GM18502 (cell line): ENCODE measurements at regions not wholly inside any gene's neighbourhood (a gene's known extent, or its start where the extent isn't known, plus 50 kb on each side); places are given as distances from the start of the nearest gene placed in this dataset.

Source experiments
- ATAC-seq: cut with Tn5 transposase; IDR thresholded peaks from one replicate; pipeline ENCODE4 v1.9.1; 2021; ENCODE audit warnings: mild to moderate bottlenecking; ENCODE audit not compliant: unreplicated experiment, poor library complexity

GRCh38 chr11:127600674-127601073 is 600.1 kb upstream of the KIRREL3 start:
- no peak for ATAC-seq

- ATAC-seq: no peak
These were observed 597.9 kb upstream of the KIRREL3 start for GRCh38 chr11:127598476-127598875.

- ATAC-seq: no peak
These were observed 595.9 kb upstream of the KIRREL3 start for GRCh38 chr11:127596433-127596832.

- ATAC-seq: no peak
These were observed 591.8 kb upstream of the KIRREL3 start for GRCh38 chr11:127592371-127592770.

DNA sequence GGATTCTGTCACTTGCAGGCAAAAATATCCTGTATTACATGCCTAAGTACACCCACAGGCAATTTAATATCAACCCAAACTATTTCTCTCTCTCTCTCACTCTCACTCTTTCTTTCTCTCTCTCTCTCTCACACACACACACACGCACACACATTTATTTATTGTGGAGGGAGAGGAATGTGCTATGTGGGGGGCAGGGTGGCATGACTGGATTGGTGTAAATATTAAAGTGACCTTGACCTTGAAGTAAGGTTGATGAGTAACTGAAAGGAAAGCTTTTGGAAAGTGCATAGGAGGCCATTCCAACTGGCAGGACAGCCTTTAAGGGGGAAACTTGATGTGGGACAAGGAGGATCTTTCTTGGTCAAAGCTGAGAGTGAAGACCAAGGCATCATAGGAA is 589.7 kb upstream of the KIRREL3 start:
- ATAC-seq: no peak

DNA sequence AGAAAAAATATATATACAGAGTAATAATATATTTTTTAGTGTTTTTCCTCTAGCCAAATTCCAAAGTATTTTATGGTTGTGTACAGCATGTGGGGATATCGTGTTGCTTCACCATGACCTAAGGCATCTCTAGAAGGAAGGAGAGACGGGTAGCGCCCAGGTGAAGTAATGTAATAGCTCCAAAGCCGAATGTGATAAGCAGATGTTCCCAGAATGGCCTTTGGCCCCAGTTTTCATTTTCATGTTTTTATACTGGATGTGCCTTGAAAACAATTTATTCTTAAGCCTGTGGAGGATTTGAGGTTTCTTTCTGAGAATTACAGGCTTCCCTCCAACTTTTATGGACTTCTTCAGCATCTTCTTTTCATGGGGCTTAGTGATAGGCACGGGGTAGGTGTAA is 587.9 kb upstream of the KIRREL3 start:
- ATAC-seq: no peak

DNA sequence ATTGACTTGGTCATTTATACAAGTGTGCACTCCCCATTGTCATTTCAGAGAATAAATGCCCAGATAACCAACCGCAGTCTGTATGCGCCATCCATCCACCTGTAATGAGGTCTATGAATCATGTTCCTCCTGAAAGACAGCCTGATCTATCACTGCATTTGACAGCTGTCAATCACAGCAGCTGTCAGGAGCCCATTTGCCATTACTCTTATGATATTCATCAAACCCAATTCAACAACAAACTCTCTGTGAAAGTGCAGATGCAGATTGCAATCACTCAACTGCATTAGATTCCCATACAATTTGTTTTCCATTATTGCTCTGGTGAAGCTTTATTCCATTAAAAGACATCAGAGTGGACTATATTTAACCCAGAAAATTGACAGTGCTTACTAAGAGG is 586.9 kb upstream of the KIRREL3 start:
- no peak for ATAC-seq

GRCh38 chr11:127576210-127576609 is 575.6 kb upstream of the KIRREL3 start:
- no peak for ATAC-seq

- ATAC-seq: no peak
These were observed 573.9 kb upstream of the KIRREL3 start for GRCh38 chr11:127574478-127574877.

GRCh38 chr11:127568891-127569290 is 568.3 kb upstream of the KIRREL3 start:
- ATAC-seq: no peak

- ATAC-seq: no peak
These were observed 566.8 kb upstream of the KIRREL3 start for GRCh38 chr11:127567237-127567932.

DNA sequence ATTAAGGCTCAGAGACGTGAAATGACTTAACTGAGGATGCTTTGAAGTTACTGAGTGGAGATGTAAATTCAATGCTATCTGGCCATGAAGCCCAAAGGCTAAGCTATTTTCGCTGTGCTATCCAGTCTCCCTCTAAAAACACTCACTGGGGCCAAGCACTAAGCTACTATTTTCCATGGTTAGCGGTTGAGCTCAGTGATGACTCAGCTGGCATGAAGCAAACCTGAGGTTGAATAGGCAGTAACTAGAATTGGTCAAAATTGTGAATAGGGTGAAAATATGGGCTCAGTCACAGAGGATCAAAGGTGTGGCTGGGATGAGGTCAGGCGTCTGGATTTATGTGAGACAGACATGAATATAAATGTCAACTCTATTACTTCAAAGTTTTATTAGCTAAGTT is 564.2 kb upstream of the KIRREL3 start:
- ATAC-seq: no peak

DNA sequence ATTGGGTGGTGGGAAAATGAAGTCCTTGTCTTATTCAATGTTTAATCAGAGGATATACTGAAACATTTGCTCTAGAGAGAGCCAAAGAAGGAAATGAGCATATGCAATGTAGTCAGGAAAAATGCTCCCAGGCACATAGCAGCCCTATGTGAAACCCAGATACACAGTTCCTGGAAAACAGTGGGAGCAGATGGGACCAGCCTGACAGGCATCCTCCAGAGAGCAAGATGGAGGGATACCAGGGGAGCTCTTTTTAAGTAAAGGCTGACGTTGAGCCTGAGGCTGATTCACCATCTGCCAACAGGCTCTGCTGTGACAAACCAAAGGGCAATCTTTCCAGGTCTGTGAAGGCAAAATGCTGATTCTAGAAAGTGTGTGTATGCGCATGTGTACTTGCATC is 559.4 kb upstream of the KIRREL3 start:
- ATAC-seq: no peak

DNA sequence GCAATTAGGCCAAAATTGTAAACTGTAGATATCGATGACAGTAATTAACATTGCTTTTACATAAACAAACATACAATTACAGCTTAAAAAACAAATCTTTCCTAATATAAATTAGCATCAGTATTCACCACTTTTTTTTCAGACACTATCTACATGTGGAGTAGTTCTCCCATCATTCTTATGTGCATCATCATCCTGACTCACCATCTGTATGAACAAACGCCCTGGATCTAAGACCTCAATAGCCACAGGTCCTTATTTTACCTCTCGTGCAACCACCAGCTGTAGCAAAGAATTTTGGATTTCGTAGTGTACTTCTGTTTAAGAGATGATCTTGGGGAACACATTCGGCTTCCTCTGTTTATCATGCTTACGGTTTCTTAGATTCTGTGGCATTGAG is 551.9 kb upstream of the KIRREL3 start:
- no peak for ATAC-seq

DNA sequence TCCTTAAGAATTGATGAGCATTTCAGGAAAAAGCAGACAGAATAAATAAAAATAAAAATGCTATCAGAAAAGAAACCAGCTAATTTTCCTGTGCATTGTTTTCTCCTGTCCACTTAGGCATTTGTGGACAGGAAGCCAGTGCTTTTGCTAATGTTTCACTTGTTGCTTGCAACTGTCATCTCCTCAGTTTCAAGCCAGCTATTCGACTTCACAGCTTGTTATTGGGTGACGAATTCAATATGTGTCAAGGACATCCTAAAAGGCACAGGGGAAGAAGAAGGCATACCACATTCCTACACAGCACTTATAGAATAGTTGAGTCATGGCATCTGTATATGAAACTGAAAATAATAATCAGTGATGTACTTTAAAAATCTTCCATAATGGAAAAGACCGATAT is 530.6 kb upstream of the KIRREL3 start:
- ATAC-seq: no peak

DNA sequence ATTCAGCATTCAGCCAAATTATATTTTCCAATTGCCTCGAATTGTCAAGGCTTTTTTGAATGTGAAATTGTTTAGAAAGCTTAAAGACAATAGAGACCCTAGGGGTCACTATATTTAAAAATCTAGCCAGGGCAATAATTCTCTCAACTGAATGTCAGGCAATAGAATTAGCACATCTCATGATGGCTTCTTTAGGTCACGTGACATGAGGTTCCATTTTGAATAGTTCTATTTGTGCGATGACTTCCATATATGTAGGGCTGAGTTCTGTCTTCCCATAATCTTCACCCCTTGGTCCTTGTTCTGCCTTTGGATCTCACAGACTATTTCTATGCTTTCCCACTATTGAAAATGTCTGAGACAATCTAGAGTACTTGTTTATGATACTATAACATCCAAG is 527.7 kb upstream of the KIRREL3 start:
- no peak for ATAC-seq

- no peak for ATAC-seq
These were observed 524.0 kb upstream of the KIRREL3 start for GRCh38 chr11:127524618-127525017.

DNA sequence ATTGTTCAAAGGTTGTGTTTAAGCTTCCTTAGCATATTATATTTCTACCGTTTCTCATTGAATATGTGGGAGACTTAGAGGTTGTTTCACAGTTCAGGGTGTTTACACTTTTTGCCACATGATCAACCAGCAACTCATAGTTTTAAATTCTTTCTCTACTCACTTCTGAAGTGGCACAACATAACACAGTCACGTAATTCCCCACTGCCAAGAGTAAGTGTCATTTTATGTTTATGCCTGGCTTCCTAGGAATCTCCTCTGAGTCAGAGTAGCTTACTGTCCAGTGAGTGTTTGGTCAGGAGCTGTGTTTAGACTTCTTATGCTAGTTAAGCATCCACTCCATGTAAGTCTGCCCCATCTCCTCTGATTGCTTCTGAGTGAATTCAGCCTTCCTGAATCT is 520.8 kb upstream of the KIRREL3 start:
- no peak for ATAC-seq

- no peak for ATAC-seq
These were observed 507.3 kb upstream of the KIRREL3 start for GRCh38 chr11:127507851-127508250.

DNA sequence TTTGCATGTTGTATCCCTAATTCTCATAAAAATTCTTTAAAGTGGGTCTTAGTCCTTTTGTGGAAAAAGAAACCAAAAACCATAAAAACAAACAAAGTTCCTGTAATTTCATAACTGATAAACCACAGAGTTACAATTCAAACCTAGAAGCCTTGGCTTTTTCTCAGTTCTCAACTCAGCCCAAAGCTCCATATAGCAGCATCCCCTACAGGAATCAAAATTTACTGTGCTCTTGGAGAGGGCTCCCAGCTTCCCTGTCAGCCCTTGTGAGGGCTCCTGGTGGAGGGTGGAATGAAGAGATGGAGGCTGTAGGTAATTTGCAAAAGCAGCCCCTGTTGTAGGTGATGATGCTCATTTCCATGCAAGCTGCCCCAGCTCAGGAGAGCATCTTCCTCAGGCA is 506.1 kb upstream of the KIRREL3 start:
- ATAC-seq: no peak

DNA sequence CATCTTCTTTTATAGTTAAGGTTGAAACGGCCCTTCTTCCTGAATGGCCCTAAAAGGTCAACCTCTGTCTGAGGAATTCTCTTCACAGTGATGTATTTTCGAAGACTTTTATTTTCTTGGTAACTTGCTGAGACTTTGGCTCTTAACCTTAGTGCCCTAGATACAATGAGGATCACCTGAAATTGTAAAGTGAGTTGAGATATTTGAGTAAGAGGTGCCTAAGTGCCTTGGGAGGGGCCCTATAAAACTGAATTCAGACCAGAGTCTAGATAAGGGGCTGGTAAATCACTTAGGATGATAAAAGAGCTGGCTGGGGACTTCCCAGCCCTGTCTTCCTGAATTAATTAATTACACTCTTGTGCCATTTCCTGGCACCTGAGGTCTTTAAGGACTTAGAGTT is 505.6 kb upstream of the KIRREL3 start:
- no peak for ATAC-seq

DNA sequence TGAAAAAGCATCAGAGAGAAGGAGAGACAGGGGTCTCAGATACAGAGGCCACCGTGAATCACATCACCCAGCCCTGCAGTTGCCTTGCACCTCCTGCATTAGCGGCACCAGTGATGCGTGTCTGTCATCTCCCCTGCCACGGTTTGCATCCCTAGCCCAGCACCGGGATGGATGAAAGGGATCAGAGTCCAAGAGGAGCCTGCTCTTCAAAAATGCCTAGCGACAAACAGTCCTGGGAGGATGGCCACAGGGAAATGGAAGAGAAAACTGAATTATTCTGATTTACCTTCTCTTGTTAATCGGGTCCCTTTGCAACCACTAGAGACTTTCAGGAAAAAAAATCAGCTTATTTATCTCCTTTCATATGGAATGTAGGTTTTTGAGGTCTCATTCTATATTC is 495.6 kb upstream of the KIRREL3 start:
- ATAC-seq: no peak
